OCI-LY7 (cell line): ENCODE measurements at regions not wholly inside any gene's neighbourhood (a gene's known extent, or its start where the extent isn't known, plus 50 kb on each side); places are given as distances from the start of the nearest gene placed in this dataset.

Experiments
- BruUV-seq: library from RNA; stranded (reverse); fragments of 400-500 nt; replicated peaks from 2 replicates; lab custom pipeline; 2021; lab: Mats Ljungman, UMichigan
- CTCF ChIA-PET: fragments of 300-600 bp; sonication (Branson Sonifier 250); formaldehyde crosslinking; loops from one replicate; lab custom pipeline; 2022; ENCODE audit warnings: antibody characterized with exemption; ENCODE audit not compliant: unreplicated experiment; lab: Charles Lee
- POLR2A ChIA-PET: fragments of 300-600 bp; sonication (Branson Sonifier 250); formaldehyde crosslinking; loops from one replicate; lab custom pipeline; 2022; ENCODE audit warnings: antibody characterized with exemption; lab: Charles Lee
- DNase-seq: peaks from one replicate; pipeline ENCODE4 v3.0.0-alpha.2; 2015; ENCODE audit warnings: low spot score
- H2AFZ ChIP-seq: fragments of 200-600 bp; sonication (generic), shearing (Covaris generic); 2 replicates; pipeline ENCODE4 v1.6.1; 2014; ENCODE audit warnings: mild to moderate bottlenecking, antibody characterized with exemption, low read length, moderate library complexity
- H3K27ac ChIP-seq: fragments of 200-600 bp; sonication (generic); 2 replicates; pipeline ENCODE4 v1.5.1; 2014; ENCODE audit warnings: mixed run types, low read depth, mild to moderate bottlenecking, moderate library complexity, low read length, inconsistent platforms; ENCODE audit not compliant: poor library complexity, severe bottlenecking
- H3K36me3 ChIP-seq: fragments of 200-600 bp; sonication (generic); 2 replicates; pipeline ENCODE4 v1.6.1; 2014; ENCODE audit warnings: mild to moderate bottlenecking, antibody characterized with exemption, low read length, moderate library complexity, mixed read lengths; ENCODE audit not compliant: insufficient read depth
- H3K4me1 ChIP-seq: fragments of 200-600 bp; sonication (generic); 2 replicates; pipeline ENCODE4 v1.5.1; 2014; ENCODE audit warnings: mild to moderate bottlenecking, low read length; ENCODE audit not compliant: insufficient read depth, poor library complexity, severe bottlenecking
- H3K4me2 ChIP-seq: fragments of 200-600 bp; sonication (generic); 2 replicates; pipeline ENCODE4 v1.6.1; 2014; ENCODE audit warnings: mild to moderate bottlenecking, low read length
- H3K4me3 ChIP-seq: fragments of 200-600 bp; sonication (generic); 2 replicates; pipeline ENCODE4 v1.5.1; 2014; ENCODE audit warnings: mild to moderate bottlenecking, low read depth, low read length; ENCODE audit not compliant: poor library complexity, severe bottlenecking
- H3K79me2 ChIP-seq: fragments of 200-600 bp; sonication (generic); 2 replicates; pipeline ENCODE4 v1.6.1; 2016; ENCODE audit warnings: low read depth, mild to moderate bottlenecking, low read length, moderate library complexity, mixed read lengths; ENCODE audit not compliant: insufficient read depth
- H3K9me2 ChIP-seq: fragments of 200-600 bp; sonication (generic); 2 replicates; pipeline ENCODE4 v1.6.1; 2016; ENCODE audit warnings: mild to moderate bottlenecking, low read length, mixed read lengths; ENCODE audit not compliant: insufficient read depth
- H3K9me3 ChIP-seq: fragments of 200-600 bp; sonication (generic); 2 replicates; pipeline ENCODE4 v1.6.1; 2014; ENCODE audit warnings: mild to moderate bottlenecking, mixed run types, low read length, mixed read lengths
- H4K20me1 ChIP-seq: fragments of 200-600 bp; sonication (generic); 2 replicates; pipeline ENCODE4 v1.6.1; 2014; ENCODE audit warnings: mild to moderate bottlenecking, antibody characterized with exemption, low read length, moderate library complexity, mixed read lengths; ENCODE audit not compliant: insufficient read depth
- EZH2phosphoT487 ChIP-seq: fragments of 200-600 bp; sonication (generic); IDR thresholded peaks from 2 replicates; pipeline ENCODE4 v1.6.1; 2018; ENCODE audit warnings: low read depth, borderline replicate concordance, mild to moderate bottlenecking, mixed run types, antibody characterized with exemption, low read length, moderate library complexity, mixed read lengths
- intact Hi-C: fragments of 100-400 bp; cut with micrococcal nuclease; formaldehyde crosslinking; loops from one replicate; pipeline ENCODE4 v1.10.0; 2022; ENCODE audit not compliant: unreplicated experiment
- TF ChIP-seq, protein P1 (sequence below): fragments of 200-600 bp; sonication (generic); conservative IDR thresholded peaks from 2 replicates; pipeline ENCODE4 v1.5.1; 2014; ENCODE audit warnings: mild to moderate bottlenecking, antibody characterized with exemption, low read length, moderate library complexity, mixed read lengths

DNA sequence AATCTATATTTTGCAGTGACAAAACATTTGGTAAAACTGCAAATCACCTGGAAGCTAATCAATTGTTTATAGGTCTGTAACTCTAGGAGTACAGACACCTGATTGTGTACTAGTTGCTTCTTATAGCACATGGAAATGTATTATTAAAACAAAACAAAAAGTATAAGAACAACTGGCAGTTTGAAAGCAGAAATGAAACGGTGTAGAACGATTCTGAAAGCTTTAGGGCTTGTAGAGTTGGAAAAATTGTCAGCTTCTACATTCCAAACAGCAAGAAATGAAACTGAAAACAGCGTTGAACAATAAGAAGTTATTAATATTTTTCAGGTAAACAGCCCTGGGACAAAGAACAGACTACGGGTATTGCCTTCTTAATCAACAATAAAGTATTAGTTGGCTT, 273.3 kb downstream of the OLFM3 start:
- Histone ChIP-seq H4K20me1 (no peaks in the 10 kb centered on the region), H3K36me3 (no peaks in the 10 kb centered on the region), H3K9me3 (no peaks in the 10 kb centered on the region), H3K4me2 (no peak overlapping the region), H3K27ac (no peak overlapping the region), H2AFZ (no peak overlapping the region), H3K4me3 (no peak overlapping the region), H3K79me2 (no peaks in the 10 kb centered on the region), H3K4me1 (no peaks in the 10 kb centered on the region), H3K9me2 (no peaks in the 10 kb centered on the region)
- no peak for DNase-seq
- intact Hi-C loops = no loop called here
- no peak for TF ChIP-seq EZH2phosphoT487
- TF ChIP-seq, protein P1, sequence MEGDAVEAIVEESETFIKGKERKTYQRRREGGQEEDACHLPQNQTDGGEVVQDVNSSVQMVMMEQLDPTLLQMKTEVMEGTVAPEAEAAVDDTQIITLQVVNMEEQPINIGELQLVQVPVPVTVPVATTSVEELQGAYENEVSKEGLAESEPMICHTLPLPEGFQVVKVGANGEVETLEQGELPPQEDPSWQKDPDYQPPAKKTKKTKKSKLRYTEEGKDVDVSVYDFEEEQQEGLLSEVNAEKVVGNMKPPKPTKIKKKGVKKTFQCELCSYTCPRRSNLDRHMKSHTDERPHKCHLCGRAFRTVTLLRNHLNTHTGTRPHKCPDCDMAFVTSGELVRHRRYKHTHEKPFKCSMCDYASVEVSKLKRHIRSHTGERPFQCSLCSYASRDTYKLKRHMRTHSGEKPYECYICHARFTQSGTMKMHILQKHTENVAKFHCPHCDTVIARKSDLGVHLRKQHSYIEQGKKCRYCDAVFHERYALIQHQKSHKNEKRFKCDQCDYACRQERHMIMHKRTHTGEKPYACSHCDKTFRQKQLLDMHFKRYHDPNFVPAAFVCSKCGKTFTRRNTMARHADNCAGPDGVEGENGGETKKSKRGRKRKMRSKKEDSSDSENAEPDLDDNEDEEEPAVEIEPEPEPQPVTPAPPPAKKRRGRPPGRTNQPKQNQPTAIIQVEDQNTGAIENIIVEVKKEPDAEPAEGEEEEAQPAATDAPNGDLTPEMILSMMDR = no peak
- CTCF ChIA-PET = no interaction called here
- POLR2A ChIA-PET = interaction anchor here (0.6 kb wide), 2 partner anchors 10 to 726 kb away, joined by 3 read pairs; no protein-coding TSS in a partner anchor
- no TSS peak for BruUV-seq

DNA sequence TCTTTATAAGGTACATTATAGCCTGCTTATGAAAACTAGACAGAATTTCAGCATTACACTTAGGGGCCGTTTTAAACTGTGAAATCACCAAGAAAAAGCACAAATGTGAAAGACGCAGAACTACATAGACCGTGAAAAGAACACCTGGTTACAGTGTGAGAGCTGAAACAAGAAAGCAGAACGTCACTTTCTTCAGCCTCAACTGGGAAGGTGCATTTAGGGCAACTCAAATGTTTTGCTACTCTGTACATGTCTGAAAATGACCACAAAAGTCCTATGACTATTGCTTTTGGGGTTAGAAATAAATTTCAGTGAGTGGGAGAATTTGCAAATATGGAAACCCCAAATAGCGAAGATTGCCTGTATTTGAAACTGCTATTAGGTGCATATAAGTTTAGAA, 268.7 kb downstream of the OLFM3 start:
- CTCF ChIA-PET = no interaction called here
- intact Hi-C loops = no loop called here

DNA sequence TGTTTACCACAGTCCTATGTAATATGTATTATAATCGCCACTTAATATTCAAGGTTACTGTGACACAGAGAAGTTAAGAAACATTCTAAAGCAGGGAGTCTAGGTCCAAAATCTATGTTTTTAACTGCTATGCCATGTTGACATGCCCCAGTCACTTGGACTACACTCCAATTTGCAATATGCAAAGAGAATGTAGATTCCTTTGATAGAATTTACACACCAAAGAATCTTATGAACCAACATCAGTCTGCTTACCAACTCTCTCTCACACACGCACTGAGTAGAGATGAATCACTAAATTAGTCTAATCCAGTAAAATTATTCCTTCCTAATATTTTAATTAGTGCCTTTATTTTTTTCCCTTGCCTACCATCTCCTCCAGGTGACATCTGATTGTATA, 266.2 kb downstream of the OLFM3 start:
- H3K4me2 ChIP-seq = no peak overlapping the region
- H3K9me2 ChIP-seq = no peaks in the 10 kb centered on the region
- H3K4me3 ChIP-seq = no peak overlapping the region
- H3K79me2 ChIP-seq = no peaks in the 10 kb centered on the region
- TF ChIP-seq, protein P1 = no peak
- TF ChIP-seq EZH2phosphoT487 = no peak
- BruUV-seq = no TSS peak
- no peaks in the 10 kb centered on the region for H4K20me1 ChIP-seq
- H3K9me3 ChIP-seq = no peaks in the 10 kb centered on the region
- DNase-seq = no peak
- no peaks in the 10 kb centered on the region for H3K36me3 ChIP-seq
- H3K27ac ChIP-seq = no peak overlapping the region
- ChIA-PET POLR2A (interaction anchor here (0.7 to 0.8 kb wide), 2 partner anchors 126 to 1743 kb away, joined by 3 read pairs; no protein-coding TSS in a partner anchor), CTCF (no interaction called here)
- H3K4me1 ChIP-seq = no peaks in the 10 kb centered on the region
- no peak overlapping the region for H2AFZ ChIP-seq
- intact Hi-C loops = no loop called here

More for the DNA sequence above, 268.7 kb downstream of the OLFM3 start:
- BruUV-seq = no TSS peak
- POLR2A ChIA-PET = interaction anchor here (0.6 kb wide), 2 partner anchors 14 to 571 kb away, joined by 3 read pairs; no protein-coding TSS in a partner anchor
- H3K9me3 ChIP-seq = no peaks in the 10 kb centered on the region
- no peak overlapping the region for H3K4me2 ChIP-seq
- TF ChIP-seq EZH2phosphoT487 = no peak
- TF ChIP-seq, protein P1 = no peak
- no peak overlapping the region for H3K4me3 ChIP-seq
- no peak overlapping the region for H2AFZ ChIP-seq
- no peaks in the 10 kb centered on the region for H3K36me3 ChIP-seq
- no peaks in the 10 kb centered on the region for H3K79me2 ChIP-seq
- no peaks in the 10 kb centered on the region for H4K20me1 ChIP-seq
- no peak overlapping the region for H3K27ac ChIP-seq
- no peaks in the 10 kb centered on the region for H3K9me2 ChIP-seq
- DNase-seq = no peak
- H3K4me1 ChIP-seq = no peaks in the 10 kb centered on the region
